Psoas muscle (tissue), 7 donors: ENCODE measurements at regions not wholly inside any gene's neighbourhood (a gene's known extent, or its start where the extent isn't known, plus 50 kb on each side); places are given as distances from the start of the nearest gene placed in this dataset.
"Not testable (repeated sequence)": the region's sequence is repeated elsewhere in the genome, so short reads cannot be mapped to it uniquely, and the experiment has no call there.

Experiments
- ATAC-seq, 4 donors: fragments of 200-7000 bp; cut with Tn5 transposase; one replicate each; pipeline ENCODE4 v1.9.1; 2020; ENCODE audit warnings: moderate library complexity in 3 of 4, mild to moderate bottlenecking in 2 of 4
- DNase-seq, 2 donors: peaks; one replicate each; pipeline ENCODE4 v3.0.0-alpha.2; 2020
- H3K27ac ChIP-seq: fragments of 200-600 bp; one replicate; pipeline ENCODE4 v1.8.0; 2022
- H3K27me3 ChIP-seq, 3 donors: fragments of 200-600 bp in 1 of 3; one replicate each; pipeline versions ENCODE4 v1.6.1 to v1.8.0; 2013 to 2022; ENCODE audit warnings: low read length in 2 of 3, mild to moderate bottlenecking in 2 of 3, moderate library complexity in 1 of 3; ENCODE audit not compliant: insufficient read depth in 3 of 3
- H3K36me3 ChIP-seq, 2 donors: fragments of 200-600 bp in 1 of 2; one replicate each; pipeline versions ENCODE4 v1.6.1 to v1.8.0; 2013 to 2022; ENCODE audit warnings: low read depth in 1 of 2, mild to moderate bottlenecking in 1 of 2, moderate library complexity in 1 of 2; ENCODE audit not compliant: insufficient read depth in 1 of 2
- H3K4me1 ChIP-seq: fragments of 200-600 bp; one replicate; pipeline ENCODE4 v1.8.0; 2022
- H3K4me3 ChIP-seq: fragments of 200-600 bp; one replicate; pipeline ENCODE4 v1.8.0; 2022; ENCODE audit warnings: mild to moderate bottlenecking
- H3K9me3 ChIP-seq: fragments of 200-600 bp; one replicate; pipeline ENCODE4 v1.8.0; 2022
- WGBS, 3 donors: extraction: QIAGEN DNeasy Blood & Tissue Kit; methylation state at CpG; one replicate each; pipeline versions ENCODE4 v1.1.6 to v1.1.7; 2013; 5-methylcytosine and 5-hydroxymethylcytosine counted together
- intact Hi-C, 2 donors: fragments of 100-400 bp; cut with DNase I; formaldehyde crosslinking; loops; one replicate each; pipeline versions ENCODE4 v1.11.0 to v1.14.2; 2022
- TF ChIP-seq, protein P1 (sequence below): fragments of 200-600 bp; IDR thresholded peaks from one replicate; pipeline ENCODE4 v1.8.0; 2022; ENCODE audit warnings: antibody characterized with exemption
- donor health status: healthy with polysubstance abuse.
- donor health status: DM: no; HTN: no; CAD: no; lungs with moderate emphysema.
- donor health status: Bipolar disorder and iron deficiency.
- donor health status: healthy.
- donor health status: DM: yes; HTN: yes; CAD: no.
- donor health status: DM: no; HTN: no; CAD: no.
- donor health status: DM: yes; HTN: yes; CAD: no.

DNA sequence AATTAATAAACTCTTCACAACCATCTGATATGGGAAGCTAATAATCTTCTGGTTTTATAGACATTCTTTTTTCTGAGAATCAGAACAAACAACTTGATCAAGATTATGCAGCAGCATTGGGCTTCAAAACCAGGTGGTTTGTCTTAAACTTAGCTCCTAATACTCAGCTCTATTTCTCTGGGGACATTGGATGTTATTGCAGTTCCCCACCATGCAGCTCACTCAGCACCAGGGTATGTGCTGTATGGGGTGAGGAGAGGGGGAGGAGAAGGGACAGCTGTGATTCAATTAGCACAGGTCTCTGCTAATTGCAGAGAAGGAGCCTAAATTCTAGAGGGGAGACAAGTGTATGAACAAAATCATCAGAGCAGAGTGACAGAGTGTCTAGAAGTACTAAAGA, 210.7 kb upstream of the TNC start:
- TF ChIP-seq, protein P1, sequence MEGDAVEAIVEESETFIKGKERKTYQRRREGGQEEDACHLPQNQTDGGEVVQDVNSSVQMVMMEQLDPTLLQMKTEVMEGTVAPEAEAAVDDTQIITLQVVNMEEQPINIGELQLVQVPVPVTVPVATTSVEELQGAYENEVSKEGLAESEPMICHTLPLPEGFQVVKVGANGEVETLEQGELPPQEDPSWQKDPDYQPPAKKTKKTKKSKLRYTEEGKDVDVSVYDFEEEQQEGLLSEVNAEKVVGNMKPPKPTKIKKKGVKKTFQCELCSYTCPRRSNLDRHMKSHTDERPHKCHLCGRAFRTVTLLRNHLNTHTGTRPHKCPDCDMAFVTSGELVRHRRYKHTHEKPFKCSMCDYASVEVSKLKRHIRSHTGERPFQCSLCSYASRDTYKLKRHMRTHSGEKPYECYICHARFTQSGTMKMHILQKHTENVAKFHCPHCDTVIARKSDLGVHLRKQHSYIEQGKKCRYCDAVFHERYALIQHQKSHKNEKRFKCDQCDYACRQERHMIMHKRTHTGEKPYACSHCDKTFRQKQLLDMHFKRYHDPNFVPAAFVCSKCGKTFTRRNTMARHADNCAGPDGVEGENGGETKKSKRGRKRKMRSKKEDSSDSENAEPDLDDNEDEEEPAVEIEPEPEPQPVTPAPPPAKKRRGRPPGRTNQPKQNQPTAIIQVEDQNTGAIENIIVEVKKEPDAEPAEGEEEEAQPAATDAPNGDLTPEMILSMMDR, result no peak
- DNase-seq (no peak), ATAC-seq (no peak)
- Histone ChIP-seq H3K27ac (no peak overlapping the region), H3K27me3 (no peaks in the 10 kb centered on the region), H3K36me3 (no peaks in the 10 kb centered on the region), H3K9me3 (no peaks in the 10 kb centered on the region), H3K4me3 (no peak overlapping the region), H3K4me1 (no peaks in the 10 kb centered on the region)
- intact Hi-C loops, result no loop called here

DNA sequence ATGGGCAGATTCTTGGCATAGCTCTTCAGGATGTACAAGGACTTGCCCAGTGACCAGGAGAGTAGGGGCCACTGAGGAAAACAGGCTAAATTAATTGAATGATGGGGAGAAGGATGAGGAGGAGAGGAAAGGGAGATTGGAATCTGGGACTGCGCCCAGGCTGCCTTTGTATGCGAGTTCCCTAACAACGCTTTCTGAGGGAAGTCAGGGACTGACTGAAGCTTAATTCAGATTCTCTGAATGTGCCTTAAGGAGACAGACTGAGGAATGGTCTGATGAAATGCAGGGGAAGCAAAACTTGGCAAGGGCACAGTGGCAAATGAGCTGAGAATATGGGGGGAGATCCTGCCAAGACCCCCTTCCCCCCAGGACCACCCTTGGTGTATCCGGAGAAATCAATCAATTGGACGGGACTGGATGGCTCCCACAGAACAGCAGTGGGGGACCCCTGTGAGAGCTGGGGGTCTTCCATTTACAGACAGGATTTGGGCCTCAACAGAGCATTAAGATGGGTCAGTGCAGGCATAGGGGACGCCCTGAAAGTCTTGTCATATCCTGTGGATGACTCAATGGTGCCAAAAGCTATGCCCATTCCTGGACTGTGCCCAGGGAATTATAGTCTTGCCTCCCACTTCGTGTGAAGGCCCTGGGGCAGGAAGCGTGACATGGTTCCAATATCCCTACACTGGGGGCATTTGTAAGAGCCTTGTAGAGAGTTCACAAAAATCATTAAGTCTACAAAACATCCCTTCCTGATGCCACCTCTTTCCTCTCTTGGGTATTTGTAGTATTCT, 215.5 kb upstream of the TNC start:
- no peak overlapping the region for H3K4me3 ChIP-seq
- ATAC-seq (no peak), DNase-seq (no peak)
- TF ChIP-seq, protein P1, result no peak
- no peak overlapping the region for H3K27ac ChIP-seq
- WGBS, 3 donors, result 84 to 85% (median 84%) methylated on average over 8 of the region's 8 CpGs
- no peaks in the 10 kb centered on the region for H3K4me1 ChIP-seq
- H3K27me3 ChIP-seq, result no peaks in the 10 kb centered on the region
- H3K9me3 ChIP-seq, result peaks cover 3% of the 10 kb centered on the region
- intact Hi-C loops, result no loop called here
- H3K36me3 ChIP-seq, result no peaks in the 10 kb centered on the region

DNA sequence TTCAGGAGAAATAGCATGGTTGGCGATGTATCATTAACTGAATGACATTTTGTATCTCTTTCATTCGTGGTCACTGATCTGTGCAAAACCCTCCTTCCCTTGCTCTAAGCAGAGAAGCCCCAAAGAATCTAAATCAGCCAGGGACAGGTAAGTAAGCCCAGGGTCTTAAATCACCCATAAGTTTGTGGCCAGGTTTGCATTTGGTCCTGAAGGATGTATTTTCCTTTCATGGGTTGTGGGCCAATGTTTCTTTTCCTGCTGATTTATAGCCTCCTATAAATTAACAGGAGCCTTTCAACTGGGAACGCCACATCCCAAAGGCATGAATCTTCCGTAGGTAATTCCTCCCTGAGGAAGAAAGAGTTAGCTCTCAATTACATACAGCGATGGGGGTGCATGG, 217.5 kb upstream of the TNC start:
- 39 to 51% (median 47%) methylated on average over 5 of the region's 5 CpGs for WGBS, 3 donors
- intact Hi-C loops, result no loop called here
- no peaks in the 10 kb centered on the region for H3K4me1 ChIP-seq
- H3K27me3 ChIP-seq, result no peaks in the 10 kb centered on the region
- DNase-seq (no peak), ATAC-seq (no peak)
- H3K27ac ChIP-seq, result no peak overlapping the region
- H3K36me3 ChIP-seq, result no peaks in the 10 kb centered on the region
- H3K4me3 ChIP-seq, result no peak overlapping the region
- TF ChIP-seq, protein P1, result no peak
- peaks cover 3% of the 10 kb centered on the region for H3K9me3 ChIP-seq

DNA sequence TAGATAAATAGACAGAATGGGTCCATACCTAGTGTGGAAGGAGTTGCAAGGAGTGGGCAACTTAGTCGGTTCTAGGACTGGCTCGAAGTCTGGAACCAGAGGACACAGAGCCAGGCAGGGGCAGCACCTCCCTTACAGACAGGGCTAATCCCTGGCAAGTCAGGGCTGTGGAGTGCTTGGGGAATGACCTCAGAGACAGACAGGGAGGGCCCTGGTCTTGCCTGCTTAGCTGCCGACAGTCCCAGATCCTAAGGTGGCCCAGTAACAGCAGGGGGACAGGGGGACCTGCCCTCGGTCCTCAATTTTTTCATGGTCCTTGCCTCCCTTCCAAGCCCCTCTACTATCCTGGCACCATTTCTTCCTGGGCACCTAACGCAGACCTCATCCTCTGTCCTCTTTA, 222.4 kb upstream of the TNC start:
- H3K27me3 ChIP-seq, result no peaks in the 10 kb centered on the region
- WGBS, 3 donors, result 75 to 77% (median 76%) methylated on average over 5 of the region's 5 CpGs
- H3K36me3 ChIP-seq, result no peaks in the 10 kb centered on the region
- H3K27ac ChIP-seq, result no peak overlapping the region
- TF ChIP-seq, protein P1, result no peak
- ATAC-seq, result no peak
- no peak for DNase-seq
- no peak overlapping the region for H3K4me3 ChIP-seq
- H3K4me1 ChIP-seq, result no peaks in the 10 kb centered on the region
- peaks cover 3% of the 10 kb centered on the region for H3K9me3 ChIP-seq
- intact Hi-C loops, result no loop called here

DNA sequence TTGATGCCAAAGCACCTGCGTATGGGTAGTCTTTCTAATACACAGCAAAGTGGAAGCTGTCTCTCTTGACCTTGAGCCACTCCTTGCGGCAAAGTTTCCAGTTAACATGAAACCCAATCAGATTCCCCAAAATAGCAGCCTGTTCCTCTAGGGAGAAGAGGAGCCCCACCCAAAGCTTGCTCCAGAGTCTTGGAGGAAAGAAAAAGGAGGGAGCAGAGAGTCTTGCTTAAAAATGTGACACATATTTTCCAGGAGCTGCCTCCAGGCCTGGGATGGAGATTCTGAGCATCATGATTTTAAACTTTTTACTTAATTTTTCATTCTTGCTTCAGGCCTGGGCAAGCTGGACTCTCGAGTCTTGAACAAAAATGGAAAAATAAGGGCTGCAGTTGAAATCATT, 223.5 kb upstream of the TNC start:
- Histone ChIP-seq H3K9me3 (peaks cover 3% of the 10 kb centered on the region), H3K4me1 (no peaks in the 10 kb centered on the region), H3K27ac (no peak overlapping the region), H3K4me3 (no peak overlapping the region), H3K27me3 (no peaks in the 10 kb centered on the region), H3K36me3 (no peaks in the 10 kb centered on the region)
- 52 to 64% (median 54%) methylated on average over 3 of the region's 3 CpGs for WGBS, 3 donors
- intact Hi-C loops, result no loop called here
- DNase-seq (peak in 1 of 2 donors; percentile 21), ATAC-seq (no peak)
- TF ChIP-seq, protein P1, result no peak

DNA sequence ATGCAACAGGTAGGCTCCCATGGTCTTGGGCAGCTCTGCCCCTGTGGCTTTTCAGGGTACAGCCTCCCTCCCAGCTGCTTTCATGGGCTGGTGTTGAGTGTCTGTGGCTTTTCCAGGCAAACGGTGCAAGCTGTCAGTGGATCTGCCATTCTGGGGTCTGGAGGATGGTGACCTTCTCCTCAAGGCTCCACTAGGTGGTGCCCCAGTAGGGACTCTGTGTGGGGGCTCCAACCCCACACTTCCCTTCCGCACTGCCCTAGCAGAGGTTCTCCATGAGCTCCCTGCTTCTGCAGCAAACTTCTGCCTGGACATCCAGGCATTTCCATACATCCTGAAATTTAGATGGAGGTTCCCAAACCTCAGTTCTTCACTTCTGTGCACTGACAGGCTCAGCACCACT, 229.8 kb upstream of the TNC start:
- DNase-seq, H3K27me3 ChIP-seq, H3K36me3 ChIP-seq, intact Hi-C loops, H3K4me1 ChIP-seq, H3K9me3 ChIP-seq, ATAC-seq, H3K4me3 ChIP-seq, H3K27ac ChIP-seq: not testable (repeated sequence)
- 81 to 92% (median 89%) methylated on average over 2 of the region's 2 CpGs for WGBS, 3 donors

DNA sequence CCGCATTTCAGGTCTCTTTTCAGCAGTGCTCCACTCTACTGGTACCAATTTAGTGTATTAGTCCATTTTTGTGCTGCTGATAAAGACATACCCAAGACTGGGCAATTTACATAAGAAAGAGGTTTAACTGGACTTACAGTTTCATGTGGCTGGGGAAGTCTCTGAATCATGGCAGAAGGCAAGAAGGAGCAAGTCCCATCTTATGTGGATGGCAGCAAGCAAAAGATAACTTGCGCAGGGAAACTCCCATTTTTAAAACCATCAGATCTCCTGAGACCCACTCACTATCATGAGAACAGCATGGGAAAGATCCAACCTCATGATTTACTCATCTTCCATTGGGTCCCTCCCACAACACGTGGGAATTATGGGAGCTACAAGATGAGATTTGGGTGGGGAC, 231.0 kb upstream of the TNC start:
- WGBS, 3 donors, result 71 to 88% (median 86%) methylated on average over 3 of the region's 3 CpGs
- H3K4me3 ChIP-seq, H3K27me3 ChIP-seq, H3K27ac ChIP-seq, ATAC-seq, H3K4me1 ChIP-seq, H3K9me3 ChIP-seq, intact Hi-C loops, DNase-seq, H3K36me3 ChIP-seq: not testable (repeated sequence)
